ENCODE measurements at regions not wholly inside any gene's neighbourhood (a gene's known extent, or its start where the extent isn't known, plus 50 kb on each side); places are given as distances from the start of the nearest gene placed in this dataset.

DNA sequence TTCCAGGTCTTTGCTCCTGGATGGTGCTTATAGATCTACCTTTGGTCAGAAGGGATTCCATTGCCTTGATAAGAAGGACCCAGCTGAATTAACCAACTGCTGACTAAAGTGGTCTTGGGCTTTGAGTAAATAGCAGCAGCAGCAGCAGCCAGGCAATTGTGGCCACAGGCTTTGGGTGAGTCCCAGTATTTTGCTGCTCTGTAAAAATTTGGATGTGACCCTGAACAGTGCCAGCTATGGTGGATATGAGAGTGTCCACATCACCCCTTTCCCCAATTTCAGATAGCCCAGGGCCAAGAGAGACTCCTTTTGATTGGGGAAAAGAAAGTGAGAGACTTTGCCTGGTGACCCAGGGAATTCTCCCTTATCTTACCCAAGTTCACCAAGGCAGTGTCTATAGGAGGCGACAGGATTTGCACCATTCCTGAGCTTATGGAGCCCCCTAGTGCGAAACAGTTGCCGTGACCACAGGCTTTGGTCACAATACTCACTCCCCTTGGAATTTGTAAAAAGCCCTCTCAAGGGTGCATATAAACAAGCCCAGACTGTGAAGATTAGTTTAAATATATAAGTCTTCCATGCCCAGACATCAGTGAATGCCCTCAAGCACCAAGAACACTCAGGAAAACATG is 518.0 kb downstream of the TMA16 start:
- no peak for DNase-seq
- Histone ChIP-seq H3K27me3 (no peaks in the 10 kb centered on the region), H3K27ac (no peak overlapping the region), H3K4me3 (no peak overlapping the region), H3K9me3 (no peaks in the 10 kb centered on the region), H3K4me1 (no peaks in the 10 kb centered on the region), H3K36me3 (no peaks in the 10 kb centered on the region)
- intact Hi-C loops (cut with DNase I) = no loop called here
- TF ChIP-seq, protein P1, sequence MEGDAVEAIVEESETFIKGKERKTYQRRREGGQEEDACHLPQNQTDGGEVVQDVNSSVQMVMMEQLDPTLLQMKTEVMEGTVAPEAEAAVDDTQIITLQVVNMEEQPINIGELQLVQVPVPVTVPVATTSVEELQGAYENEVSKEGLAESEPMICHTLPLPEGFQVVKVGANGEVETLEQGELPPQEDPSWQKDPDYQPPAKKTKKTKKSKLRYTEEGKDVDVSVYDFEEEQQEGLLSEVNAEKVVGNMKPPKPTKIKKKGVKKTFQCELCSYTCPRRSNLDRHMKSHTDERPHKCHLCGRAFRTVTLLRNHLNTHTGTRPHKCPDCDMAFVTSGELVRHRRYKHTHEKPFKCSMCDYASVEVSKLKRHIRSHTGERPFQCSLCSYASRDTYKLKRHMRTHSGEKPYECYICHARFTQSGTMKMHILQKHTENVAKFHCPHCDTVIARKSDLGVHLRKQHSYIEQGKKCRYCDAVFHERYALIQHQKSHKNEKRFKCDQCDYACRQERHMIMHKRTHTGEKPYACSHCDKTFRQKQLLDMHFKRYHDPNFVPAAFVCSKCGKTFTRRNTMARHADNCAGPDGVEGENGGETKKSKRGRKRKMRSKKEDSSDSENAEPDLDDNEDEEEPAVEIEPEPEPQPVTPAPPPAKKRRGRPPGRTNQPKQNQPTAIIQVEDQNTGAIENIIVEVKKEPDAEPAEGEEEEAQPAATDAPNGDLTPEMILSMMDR (IDR thresholded peaks at IDR 0.05) = peak; percentile 17
- peak; percentile 52 for ATAC-seq

GRCh38 chr4:164021947-164022346 is 527.5 kb downstream of the TMA16 start:
- no peaks in the 10 kb centered on the region for H3K36me3 ChIP-seq
- no peaks in the 10 kb centered on the region for H3K4me1 ChIP-seq
- H3K9me3 ChIP-seq = no peaks in the 10 kb centered on the region
- H3K4me3 ChIP-seq = no peak overlapping the region
- TF ChIP-seq, protein P1 (IDR thresholded peaks at IDR 0.05) = no peak
- H3K27me3 ChIP-seq = no peaks in the 10 kb centered on the region
- intact Hi-C loops (cut with DNase I) = no loop called here
- no peak overlapping the region for H3K27ac ChIP-seq
- ATAC-seq (no peak), DNase-seq (no peak)

DNA sequence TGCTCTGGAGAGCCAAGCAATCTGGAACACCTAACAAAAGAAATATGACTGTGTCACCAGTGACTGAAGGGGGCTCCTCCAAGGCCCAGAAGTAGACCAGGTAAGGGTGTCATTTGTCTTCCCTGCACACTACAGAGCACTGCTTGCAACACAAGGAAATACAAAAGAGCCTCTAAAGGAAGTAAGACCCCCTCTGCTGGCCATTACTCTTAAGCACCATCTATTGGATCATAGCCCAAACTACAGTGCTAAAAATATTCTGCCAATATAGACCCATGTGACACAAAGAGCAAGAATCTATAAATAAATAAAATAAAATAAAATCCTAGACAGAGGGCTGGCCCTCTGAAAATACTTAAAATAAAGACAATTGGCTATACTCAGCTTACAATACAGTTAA is 528.7 kb downstream of the TMA16 start:
- no peak for ATAC-seq
- TF ChIP-seq, protein P1 (IDR thresholded peaks at IDR 0.05) = no peak

GRCh38 chr4:164027805-164028204 is 533.3 kb downstream of the TMA16 start:
- H3K4me3 ChIP-seq = no peak overlapping the region
- DNase-seq (no peak), ATAC-seq (no peak)
- intact Hi-C loops (cut with DNase I) = no loop called here
- H3K4me1 ChIP-seq = no peaks in the 10 kb centered on the region
- no peaks in the 10 kb centered on the region for H3K27me3 ChIP-seq
- TF ChIP-seq, protein P1 (IDR thresholded peaks at IDR 0.05) = no peak
- no peaks in the 10 kb centered on the region for H3K9me3 ChIP-seq
- H3K27ac ChIP-seq = no peak overlapping the region
- no peaks in the 10 kb centered on the region for H3K36me3 ChIP-seq

More for the DNA sequence above, 528.7 kb downstream of the TMA16 start:
- DNase-seq = no peak
- intact Hi-C loops (cut with DNase I) = no loop called here
- Histone ChIP-seq H3K9me3 (no peaks in the 10 kb centered on the region), H3K27me3 (no peaks in the 10 kb centered on the region), H3K36me3 (no peaks in the 10 kb centered on the region), H3K4me3 (no peak overlapping the region), H3K4me1 (no peaks in the 10 kb centered on the region), H3K27ac (no peak overlapping the region)

DNA sequence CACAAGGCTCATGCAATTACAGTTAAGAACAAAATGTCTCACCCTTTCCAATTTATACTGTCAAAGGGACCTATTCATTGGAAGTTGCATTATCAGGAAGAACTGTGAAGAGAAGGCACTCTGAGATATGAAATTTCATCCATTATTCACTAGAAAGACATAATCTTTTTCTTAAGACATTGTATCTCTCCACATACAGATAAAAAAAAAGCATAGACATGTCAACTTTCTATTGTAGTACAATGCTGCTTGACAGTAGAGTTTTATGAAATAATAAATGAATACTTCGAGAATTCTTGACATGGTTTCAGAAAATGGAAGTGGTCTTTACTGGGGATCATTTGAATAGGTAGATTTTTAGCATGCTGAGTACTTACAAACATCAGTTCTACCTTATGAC is 545.0 kb downstream of the TMA16 start:
- Histone ChIP-seq H3K9me3 (no peaks in the 10 kb centered on the region), H3K27me3 (no peaks in the 10 kb centered on the region), H3K4me3 (no peak overlapping the region), H3K27ac (no peak overlapping the region), H3K4me1 (no peaks in the 10 kb centered on the region), H3K36me3 (no peaks in the 10 kb centered on the region)
- intact Hi-C loops (cut with DNase I) = no loop called here
- ATAC-seq = no peak
- TF ChIP-seq, protein P1 (IDR thresholded peaks at IDR 0.05) = no peak
- no peak for DNase-seq

Measured in upper lobe of right lung (tissue), 1 donor.